Right lobe of liver (tissue), 4 donors: ENCODE measurements at regions not wholly inside any gene's neighbourhood (a gene's known extent, or its start where the extent isn't known, plus 50 kb on each side); places are given as distances from the start of the nearest gene placed in this dataset.

ENCODE experiments used
- POLR2A ChIP-seq: fragments of 450-650 bp; IDR thresholded peaks from one replicate; pipeline ENCODE4 v1.6.1; 2017; ENCODE audit warnings: antibody characterized with exemption, mild to moderate bottlenecking
- TF ChIP-seq, protein P1 (sequence below), 4 donors: fragments of 200-600 bp in 3 of 4; fragments of 450-650 bp in 1 of 4; IDR thresholded peaks; one replicate each; pipeline versions ENCODE4 v1.5.1 to v1.8.0; 2016 to 2022; ENCODE audit warnings: antibody characterized with exemption in 4 of 4, mild to moderate bottlenecking in 2 of 4
- donor health status: DM: no; HTN: no; CAD: no.
- donor health status: DM: no; HTN: no; CAD: no.
- donor health status: DM: no; HTN: yes; CAD: no.

DNA sequence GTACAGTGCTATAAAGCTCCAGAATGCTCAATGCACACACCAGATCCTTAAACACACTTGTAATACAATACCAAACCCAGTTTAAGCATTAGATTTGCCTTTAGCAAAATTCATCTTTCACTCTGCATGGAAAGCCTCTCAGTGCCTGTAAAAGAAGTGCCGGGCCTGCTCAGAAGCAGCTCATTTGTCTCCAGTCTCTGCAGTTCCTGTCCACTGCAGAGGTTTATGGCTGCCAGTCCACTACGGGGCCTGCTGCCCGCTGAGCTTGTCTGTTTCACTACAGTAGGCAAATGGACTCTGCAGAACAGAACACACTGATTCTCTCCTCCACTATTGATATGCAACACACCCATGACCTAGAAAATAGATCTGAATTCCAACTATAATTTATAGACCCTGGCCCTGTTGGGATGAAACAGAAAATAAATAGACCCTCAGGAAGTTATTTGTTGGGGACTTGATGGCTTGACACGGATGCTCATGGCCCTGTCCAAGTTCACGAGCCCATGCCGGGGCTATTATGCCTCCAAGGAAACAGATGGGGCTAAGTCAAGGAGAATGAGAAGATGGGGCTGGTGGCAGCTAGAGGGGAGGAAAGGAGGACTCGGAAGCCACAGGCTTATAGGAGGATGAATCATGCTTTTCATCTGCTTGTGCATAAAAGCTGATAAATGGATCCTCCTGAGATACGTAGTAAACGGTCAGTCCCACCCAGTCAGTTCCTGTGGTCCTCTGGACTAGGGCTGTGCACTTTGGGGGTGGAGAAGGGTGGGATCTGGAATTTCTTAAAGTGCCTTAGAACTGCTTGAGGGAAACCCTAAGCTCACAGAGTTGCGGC, 416.8 kb upstream of the TENM4 start:
- no peak for TF ChIP-seq POLR2A
- TF ChIP-seq, protein P1, sequence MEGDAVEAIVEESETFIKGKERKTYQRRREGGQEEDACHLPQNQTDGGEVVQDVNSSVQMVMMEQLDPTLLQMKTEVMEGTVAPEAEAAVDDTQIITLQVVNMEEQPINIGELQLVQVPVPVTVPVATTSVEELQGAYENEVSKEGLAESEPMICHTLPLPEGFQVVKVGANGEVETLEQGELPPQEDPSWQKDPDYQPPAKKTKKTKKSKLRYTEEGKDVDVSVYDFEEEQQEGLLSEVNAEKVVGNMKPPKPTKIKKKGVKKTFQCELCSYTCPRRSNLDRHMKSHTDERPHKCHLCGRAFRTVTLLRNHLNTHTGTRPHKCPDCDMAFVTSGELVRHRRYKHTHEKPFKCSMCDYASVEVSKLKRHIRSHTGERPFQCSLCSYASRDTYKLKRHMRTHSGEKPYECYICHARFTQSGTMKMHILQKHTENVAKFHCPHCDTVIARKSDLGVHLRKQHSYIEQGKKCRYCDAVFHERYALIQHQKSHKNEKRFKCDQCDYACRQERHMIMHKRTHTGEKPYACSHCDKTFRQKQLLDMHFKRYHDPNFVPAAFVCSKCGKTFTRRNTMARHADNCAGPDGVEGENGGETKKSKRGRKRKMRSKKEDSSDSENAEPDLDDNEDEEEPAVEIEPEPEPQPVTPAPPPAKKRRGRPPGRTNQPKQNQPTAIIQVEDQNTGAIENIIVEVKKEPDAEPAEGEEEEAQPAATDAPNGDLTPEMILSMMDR (IDR thresholded peaks at IDR 0.05), result no peak
